Hindlimb muscle (tissue), 1 donor: ENCODE measurements at regions not wholly inside any gene's neighbourhood (a gene's known extent, or its start where the extent isn't known, plus 50 kb on each side); places are given as distances from the start of the nearest gene placed in this dataset.

Source experiments
- DNase-seq: peaks from one replicate; pipeline ENCODE4 v3.0.0-alpha.2; 2013

DNA sequence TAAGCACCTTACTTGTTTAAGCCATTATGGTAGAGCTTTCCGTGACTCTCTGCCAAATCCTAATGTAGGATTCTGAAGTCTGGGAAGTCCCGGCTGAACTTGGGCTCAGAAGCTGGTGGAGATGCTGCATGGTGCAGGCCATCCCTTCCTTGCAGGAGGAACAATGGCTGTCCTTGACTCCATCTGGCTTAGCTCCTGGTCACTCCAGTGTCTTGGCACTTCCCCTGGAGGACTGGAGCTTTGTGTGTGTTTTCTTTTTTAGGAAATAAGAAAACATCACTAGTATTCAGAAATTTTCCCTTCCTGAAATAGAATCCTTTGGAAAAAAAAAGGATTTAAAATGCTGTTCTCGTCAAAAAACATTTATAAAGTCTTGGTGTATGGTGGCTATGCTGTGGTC lies 209.3 kb upstream of the ROPN1 start:
- no peak for DNase-seq

GRCh38 chr3:124201786-124202185 lies 209.9 kb upstream of the ROPN1 start:
- DNase-seq = peak; percentile 10

DNA sequence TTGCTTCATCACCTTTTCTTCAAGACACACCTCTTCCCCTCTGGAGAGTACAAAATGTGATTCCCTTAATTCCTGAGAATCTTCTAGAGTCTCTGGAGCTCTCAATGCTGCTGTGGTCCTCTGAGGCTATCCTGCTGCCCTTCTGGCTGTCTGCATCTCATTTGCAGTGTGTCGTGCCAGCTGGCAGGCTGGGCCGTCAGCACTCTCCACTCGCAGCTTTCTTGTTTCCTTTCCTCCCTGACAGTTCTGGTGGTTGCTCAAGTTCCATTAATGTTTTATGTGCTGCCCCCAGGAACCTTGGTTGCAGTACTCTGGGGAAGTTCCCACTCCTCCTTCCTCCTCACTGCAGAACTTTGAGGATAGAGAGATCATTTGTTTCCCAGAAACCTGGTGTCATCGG lies 210.8 kb upstream of the ROPN1 start:
- peak; percentile 27 for DNase-seq

GRCh38 chr3:124203292-124203691 lies 211.4 kb upstream of the ROPN1 start:
- DNase-seq = no peak

GRCh38 chr3:124206225-124207055 lies 214.5 kb upstream of the ROPN1 start:
- DNase-seq = no peak

- DNase-seq = no peak
Observed at GRCh38 chr3:124207077-124207476, 215.2 kb upstream of the ROPN1 start.

DNA sequence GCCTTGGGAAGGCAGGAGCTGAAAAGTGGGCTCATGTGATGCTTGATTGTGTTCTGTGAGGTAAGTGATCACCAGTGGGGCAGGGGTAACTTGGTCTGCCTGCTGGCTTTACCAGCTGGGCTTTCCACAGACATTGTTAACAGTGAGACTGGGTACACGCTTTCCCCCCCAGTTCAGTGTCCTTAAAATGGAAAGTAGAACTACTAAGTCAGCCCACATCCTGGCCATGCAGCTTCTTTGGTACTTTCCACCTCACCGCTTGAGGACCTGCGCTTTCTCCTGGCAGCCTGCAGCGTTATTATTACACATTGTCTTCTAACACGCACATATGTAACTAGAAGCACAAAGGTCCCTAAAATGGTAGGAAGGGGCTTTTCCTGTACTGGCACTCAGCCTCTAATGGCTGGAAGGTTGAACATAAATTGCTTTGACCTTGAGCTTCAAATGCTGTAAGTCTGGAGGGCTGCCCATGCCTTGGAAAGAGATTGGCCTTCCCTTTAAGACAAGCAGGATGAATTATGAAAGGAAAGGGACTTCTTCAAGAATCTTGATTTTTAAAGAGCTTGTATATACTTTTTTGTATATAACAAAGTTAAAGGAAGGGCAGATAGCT lies 216.1 kb upstream of the ROPN1 start:
- DNase-seq = no peak

DNA sequence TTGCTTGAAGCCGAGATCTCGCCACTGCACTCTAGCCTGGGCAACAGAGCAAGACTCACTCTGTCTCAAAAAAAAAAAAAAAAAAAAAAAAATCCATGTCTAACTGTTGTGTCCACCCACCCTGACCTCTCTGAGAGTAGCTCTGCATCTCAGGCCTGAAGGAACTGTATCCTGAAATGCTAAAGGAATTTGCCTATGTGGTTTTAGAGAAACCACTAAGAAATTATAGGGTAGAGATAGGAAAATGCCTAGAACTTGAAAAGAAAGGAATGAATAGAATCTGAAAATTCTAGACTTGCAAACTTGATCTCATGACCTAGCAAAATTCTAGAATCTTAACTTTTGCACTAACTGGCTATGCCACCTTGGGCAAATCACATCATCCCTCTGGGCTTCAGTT lies 217.5 kb upstream of the ROPN1 start:
- DNase-seq = no peak

DNA sequence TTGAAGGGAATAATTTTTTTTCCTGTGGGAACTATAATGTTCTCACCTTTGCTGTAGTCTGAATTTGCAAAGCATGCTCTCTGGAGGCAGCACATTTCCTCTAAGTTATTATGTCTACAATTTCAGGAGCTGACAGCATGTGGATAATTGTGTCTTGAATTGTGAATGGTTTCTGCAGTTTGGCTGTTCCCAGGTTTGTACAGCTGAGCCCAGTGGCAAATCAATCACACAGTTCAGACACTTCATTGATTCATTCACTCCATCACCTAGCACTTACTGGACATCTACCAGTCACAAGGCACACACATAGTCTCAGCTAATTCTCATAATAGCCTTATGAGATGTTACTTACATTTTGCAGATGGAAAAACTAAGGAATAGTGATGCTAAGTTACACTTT lies 219.0 kb upstream of the ROPN1 start:
- DNase-seq = no peak

GRCh38 chr3:124213641-124214040 lies 221.7 kb upstream of the ROPN1 start:
- DNase-seq = no peak

DNA sequence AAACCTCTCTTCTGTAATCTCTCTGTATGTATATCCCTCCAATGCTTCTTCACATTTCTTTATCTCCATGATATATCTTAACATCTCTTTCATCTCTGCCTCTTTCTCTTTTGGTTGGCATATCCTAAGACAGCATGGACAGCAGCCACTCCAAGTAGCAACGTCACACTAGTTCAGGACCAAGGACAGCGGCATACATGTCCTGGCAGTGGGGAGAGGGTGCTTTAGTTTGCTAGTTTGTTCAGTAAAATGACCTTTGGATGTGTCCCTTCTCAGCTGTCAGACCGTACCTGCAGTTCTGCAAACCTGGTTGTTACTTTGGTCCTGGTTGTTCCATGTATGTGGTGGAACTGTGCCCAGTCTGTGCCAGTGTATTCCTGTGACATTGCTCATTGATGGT lies 225.6 kb upstream of the ROPN1 start:
- DNase-seq = peak; percentile 81

- no peak for DNase-seq
Observed at GRCh38 chr3:124221422-124221821, 229.5 kb upstream of the ROPN1 start.

DNA sequence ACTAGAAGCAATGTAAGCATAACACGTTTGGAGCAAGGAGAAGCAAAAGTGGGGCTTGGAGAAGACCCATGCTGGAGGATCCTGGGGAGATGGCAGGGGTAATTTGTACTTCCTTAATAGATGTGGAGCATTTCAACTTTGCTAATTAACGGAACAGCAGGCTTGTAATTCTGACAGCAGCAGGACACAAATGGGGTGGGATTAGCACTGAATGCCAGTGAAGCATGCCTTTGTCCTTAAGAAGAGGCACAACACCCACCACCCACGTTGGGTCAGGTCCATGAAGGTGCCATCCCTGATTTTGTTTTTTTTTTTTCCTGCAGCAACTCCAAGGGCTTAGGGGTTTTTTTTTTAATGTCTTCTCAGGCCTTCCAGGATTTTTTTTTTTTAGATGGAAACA lies 231.9 kb upstream of the ROPN1 start:
- no peak for DNase-seq

GRCh38 chr3:124227150-124227630 lies 235.3 kb upstream of the ROPN1 start:
- no peak for DNase-seq

- no peak for DNase-seq
Observed at GRCh38 chr3:124229420-124229819, 237.5 kb upstream of the ROPN1 start.

DNA sequence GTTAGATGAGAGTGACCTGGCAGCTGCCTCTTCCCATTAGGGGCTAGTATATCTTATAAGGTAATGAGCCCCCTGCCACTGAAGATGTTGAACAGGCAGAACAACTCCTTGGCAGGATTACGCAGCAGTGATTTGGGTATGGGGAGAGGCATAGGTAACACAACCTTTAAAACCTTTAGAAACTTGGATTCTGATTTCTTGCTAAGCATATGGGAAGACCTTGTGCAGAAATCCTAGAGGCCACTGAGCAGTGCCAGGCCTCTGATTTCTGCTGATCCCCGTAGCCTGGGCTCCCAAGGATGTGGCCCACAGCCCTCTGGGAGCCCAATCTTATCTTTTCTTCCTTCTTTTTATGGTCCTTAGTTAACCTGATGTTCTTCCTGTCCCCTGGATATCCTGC lies 237.9 kb upstream of the ROPN1 start:
- DNase-seq = no peak

DNA sequence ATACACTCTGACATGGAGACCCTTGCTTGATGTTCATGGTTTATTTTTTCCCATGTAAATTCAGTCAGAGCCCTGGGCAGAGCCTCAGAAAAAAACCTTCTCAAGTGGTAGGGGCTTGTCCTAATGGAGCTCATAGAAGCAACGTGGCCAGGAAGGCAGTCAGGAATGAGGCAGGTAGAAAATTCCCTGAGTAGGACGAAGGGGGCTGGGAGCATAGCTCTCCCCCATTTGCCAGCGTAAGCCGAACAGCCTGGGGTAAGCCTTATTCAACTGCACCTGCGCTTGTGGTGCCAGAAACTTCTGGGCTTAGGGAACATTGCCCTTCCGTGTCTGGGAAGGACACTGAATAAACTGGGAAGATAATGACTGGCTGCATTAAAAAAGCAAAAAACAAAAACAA lies 238.5 kb upstream of the ROPN1 start:
- no peak for DNase-seq

DNA sequence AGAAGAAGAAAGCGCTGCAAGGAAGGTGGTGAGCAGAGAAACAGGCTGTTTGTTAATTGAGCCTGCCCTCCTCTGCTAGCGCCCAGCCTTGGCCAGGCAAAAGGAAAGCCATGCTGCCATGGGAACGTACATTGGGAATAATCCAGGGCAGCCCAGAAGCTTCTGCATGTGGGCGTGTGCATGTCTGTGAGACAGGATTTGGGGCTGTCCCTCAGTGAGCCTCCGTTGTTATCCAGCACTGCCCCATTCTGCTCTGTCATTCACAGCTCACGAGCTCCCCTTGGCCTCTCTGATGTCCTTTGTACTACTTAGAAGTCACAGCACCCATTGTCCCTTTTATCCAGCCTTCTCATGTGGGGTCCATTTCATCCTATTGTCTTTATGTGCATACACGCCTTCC lies 239.1 kb upstream of the ROPN1 start:
- DNase-seq = no peak

DNA sequence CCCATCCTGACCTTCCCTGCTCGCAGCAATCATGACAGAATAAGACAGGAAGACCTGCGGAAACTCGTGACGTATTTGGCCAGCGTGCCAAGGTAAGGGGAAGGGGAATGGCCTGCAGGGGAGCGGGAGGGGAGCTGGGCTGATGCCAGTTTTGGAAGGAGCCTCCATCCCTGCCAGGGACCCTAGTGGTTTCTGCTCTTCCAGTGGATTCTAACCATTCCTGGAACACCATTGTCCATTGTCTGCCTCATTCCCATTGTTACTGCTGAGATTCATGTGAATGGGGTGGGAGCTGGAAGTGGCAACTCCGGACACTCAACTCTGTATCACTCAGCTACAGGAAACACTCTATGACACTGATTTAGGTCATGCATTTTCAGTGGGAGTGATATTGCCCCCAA lies 242.9 kb upstream of the ROPN1 start:
- DNase-seq = no peak

GRCh38 chr3:124235446-124235845 lies 243.5 kb upstream of the ROPN1 start:
- DNase-seq = no peak

GRCh38 chr3:124243177-124243859 lies 251.4 kb upstream of the ROPN1 start:
- DNase-seq = no peak

DNA sequence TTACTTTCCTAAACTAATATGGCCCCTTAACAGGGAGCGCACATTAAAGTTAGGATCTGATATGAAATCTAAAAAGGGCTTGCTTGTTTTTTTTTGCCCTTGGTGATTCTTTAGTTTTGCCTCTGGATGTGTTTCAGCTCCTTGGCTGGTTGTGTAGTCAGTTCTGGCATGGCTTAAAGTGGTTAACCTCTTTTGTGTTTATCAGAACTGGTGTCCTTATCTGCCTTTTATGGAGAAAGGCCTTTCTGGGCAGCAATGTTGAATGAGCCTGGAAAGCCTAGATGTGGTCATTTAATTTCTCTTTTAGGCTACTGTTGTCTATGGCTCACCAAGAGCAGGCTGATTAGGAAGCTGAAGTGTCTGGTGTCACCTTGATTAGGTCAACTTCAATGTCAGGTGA lies 254.5 kb upstream of the ROPN1 start:
- DNase-seq = no peak

- DNase-seq = no peak
Observed at GRCh38 chr3:124246949-124247348, 255.0 kb upstream of the ROPN1 start.
